GM12873 (cell line): ENCODE measurements at regions not wholly inside any gene's neighbourhood (a gene's known extent, or its start where the extent isn't known, plus 50 kb on each side); places are given as distances from the start of the nearest gene placed in this dataset.
A peak's percentile ranks its signal among the peaks of the same experiment; 100 is the strongest.

Experiments
- TF ChIP-seq, protein P1 (sequence below): IDR thresholded peaks from 2 replicates; pipeline ENCODE4 v1.5.1; 2012; ENCODE audit warnings: low read depth, mild to moderate bottlenecking, moderate library complexity, low read length, control low read depth; ENCODE audit not compliant: insufficient read depth; ENCODE audit errors: missing control alignments

DNA sequence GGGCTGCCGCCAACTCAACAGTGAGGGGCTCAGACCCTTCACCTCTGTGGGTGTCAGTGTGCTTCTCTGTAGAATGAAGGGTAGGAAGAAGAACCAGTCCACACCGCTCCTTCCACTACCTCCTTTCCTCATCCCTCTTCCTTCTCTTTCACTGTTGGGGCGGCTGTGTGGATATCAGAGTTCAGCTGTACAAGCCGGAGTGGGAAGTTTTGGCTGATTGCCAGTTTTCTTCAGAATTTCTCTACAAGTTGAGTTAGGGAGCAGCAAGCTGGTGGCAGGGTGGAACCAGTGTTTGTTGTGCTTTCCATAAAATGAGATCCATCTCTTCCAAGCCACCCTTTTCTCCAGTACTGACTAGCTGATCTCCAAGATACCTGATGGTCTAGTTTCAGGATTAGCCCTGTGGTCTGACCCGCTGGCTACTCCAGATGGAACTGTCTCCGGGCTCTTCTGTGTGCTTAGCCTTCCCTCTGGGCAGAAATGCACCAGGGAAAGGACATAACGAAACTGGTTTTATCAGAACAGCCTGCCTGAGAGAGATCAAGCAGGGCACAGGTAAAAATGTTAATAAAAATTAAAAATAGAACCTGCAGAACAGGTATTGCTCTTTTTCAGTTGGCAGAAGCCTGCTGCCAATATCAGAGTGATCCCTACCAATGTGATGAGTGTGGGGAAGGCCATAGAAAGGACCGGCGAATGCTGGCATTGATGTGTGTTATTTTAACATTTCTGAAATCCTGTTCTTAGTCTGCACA is 169.9 kb upstream of the TSC22D2 start:
- TF ChIP-seq, protein P1, sequence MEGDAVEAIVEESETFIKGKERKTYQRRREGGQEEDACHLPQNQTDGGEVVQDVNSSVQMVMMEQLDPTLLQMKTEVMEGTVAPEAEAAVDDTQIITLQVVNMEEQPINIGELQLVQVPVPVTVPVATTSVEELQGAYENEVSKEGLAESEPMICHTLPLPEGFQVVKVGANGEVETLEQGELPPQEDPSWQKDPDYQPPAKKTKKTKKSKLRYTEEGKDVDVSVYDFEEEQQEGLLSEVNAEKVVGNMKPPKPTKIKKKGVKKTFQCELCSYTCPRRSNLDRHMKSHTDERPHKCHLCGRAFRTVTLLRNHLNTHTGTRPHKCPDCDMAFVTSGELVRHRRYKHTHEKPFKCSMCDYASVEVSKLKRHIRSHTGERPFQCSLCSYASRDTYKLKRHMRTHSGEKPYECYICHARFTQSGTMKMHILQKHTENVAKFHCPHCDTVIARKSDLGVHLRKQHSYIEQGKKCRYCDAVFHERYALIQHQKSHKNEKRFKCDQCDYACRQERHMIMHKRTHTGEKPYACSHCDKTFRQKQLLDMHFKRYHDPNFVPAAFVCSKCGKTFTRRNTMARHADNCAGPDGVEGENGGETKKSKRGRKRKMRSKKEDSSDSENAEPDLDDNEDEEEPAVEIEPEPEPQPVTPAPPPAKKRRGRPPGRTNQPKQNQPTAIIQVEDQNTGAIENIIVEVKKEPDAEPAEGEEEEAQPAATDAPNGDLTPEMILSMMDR: no peak

DNA sequence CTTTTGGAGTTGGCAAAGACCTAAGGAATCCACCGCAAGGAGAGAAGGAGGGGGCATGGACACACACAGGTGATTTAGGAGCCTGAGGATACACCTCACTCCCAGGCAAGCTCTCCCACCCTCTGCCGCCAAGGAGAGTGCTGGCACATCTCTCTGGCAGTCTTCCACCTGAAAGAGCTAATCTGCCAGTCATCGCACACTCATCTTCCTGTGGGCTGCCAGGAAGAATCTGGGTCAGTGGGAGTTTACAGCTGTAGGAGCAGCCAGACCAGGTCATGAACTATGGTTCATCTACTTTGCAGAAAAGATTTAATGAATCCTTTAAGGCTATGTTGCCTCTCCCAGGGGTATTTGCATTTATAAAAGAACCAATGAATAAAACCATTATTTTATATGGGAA is 170.6 kb upstream of the TSC22D2 start:
- TF ChIP-seq, protein P1: no peak

DNA sequence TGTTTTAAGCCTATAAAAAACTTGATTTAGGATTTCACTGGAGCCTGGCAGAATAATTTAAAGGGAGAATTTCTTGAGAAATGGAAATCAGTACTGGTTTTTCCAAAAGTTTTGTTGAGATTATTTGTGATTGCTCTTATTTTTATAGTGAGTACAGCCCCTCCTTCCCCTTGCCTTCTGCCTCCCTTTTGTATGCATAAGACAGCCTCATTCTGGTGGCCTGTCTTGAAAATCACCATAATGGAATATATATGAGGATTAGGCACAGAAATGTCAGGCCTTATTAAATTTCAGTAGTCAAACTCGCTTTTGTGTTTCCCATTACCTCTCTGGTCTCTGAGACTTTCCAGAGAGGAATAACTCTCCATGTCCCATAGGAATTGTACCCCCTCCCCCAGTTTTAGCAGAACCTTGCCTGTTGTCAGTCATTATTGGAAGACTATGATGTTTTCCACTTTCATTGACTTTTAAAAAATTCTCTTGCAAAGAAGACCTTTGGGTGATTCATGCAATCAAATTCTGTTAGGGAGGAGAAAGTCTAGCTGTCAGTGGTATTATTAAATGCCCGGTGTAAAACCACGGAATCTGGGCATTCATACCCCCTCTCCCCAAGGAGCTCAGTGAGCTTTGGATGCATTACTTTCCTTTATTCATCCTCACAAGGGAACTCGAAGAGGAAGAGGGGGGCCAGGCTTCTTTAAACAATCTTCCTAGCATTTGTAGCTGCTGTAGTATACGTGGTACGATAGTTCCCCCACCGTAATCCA is 171.6 kb upstream of the TSC22D2 start:
- TF ChIP-seq, protein P1: no peak

DNA sequence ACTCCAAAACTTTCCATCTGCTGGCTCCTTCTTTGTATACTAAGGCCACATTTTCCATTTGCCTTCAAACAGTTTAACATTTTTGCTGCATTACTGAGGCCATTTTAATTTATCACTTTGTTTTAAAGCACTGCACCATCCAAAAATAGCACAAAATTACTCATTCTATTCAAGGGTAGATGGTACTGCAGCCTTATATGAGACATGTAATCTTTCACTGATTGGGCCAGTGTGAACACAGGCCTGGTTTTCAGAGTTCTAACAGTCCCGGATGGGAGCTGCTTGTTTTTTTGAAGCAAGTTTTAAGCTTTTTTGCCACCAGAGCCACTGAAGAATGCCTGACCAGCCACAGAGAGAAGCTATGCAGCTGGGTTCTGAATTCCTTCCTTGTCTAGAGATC is 172.3 kb upstream of the TSC22D2 start:
- TF ChIP-seq, protein P1: no peak

DNA sequence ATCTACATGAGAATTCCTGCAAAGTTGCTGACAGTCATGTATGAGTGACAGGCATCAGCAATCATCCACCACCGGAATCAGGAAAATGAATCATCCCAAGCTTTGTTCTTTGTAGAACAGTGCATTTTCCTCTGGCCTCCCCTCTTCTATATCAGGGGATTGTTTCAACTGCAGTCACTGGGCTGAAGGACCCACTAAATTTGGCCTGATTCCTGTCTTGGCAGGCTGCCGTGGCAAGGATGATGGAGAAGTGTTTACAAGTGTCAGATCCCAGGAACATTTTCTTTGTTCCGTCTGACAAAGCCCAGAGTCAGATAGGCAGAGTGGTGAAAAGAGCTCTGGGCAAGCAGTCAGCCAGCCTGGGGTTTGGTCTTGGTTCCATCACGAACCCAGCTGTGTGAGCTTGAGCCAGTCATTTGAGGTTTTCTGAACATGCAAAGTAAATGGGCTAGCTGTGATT is 175.1 kb upstream of the TSC22D2 start:
- TF ChIP-seq, protein P1: no peak

DNA sequence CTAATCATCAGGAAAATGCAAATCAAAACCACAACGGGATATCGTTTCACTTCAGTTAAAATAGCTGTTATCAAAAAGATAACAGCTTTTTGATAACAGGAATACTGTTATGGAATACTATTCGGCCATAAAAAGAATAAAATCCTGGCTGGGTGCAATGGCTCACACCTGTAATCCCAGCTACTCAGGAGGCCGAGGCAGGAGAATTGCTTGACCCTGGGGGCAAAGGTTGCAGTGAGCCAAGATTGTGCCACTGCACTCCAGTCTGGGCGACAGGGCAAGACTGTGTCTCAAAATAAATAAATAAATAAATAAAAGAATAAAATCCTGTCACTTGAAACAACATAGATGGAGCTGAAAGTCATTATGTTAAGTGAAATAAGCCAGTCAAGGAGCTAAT is 178.1 kb upstream of the TSC22D2 start:
- TF ChIP-seq, protein P1: no peak

DNA sequence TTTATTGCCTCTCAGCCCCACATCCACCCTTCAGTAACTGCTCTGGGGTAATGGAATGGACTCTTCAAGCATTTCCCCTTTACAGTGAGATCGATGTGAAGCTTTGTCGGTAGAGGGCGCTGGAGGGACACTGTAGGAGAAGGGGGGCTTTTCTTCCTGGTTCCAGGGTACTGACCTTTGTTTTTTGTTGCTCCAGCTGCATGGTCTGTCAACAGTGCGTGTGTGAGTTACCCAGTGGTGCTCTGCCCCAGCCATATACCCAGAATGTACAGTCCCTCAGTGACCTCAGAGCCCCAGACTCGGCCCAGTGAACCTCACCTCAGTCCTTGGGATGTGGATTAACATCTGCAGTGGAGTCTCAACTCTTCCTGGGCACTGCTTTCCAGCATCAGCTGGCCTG is 180.3 kb upstream of the TSC22D2 start:
- TF ChIP-seq, protein P1: peak; percentile 82
